HEK293 (cell line): ENCODE measurements at regions not wholly inside any gene's neighbourhood (a gene's known extent, or its start where the extent isn't known, plus 50 kb on each side); places are given as distances from the start of the nearest gene placed in this dataset.
"Not testable (repeated sequence)": the region's sequence is repeated elsewhere in the genome, so short reads cannot be mapped to it uniquely, and the experiment has no call there.

Experiments used
- CTCF ChIA-PET: fragments of 350-600 bp; formaldehyde crosslinking; extraction: SDS; loops from one replicate; lab custom pipeline; 2021; ENCODE audit warnings: antibody characterized with exemption; lab: Yijun Ruan, JAX
- POLR2A ChIA-PET: fragments of 300-600 bp; formaldehyde crosslinking; extraction: SDS; loops from one replicate; lab custom pipeline; 2020; ENCODE audit warnings: antibody characterized with exemption, inconsistent platforms; lab: Yijun Ruan, JAX
- H3K27ac ChIP-seq: fragments of 200-500 bp; sonication (Bioruptor generic); 2 replicates; pipeline ENCODE4 v1.5.1; 2014; ENCODE audit warnings: low read depth, low read length, control low read depth, inconsistent platforms; ENCODE audit errors: extremely low read depth
- H3K36me3 ChIP-seq, 2 experiments: fragments of 200-500 bp in 1 of 2; sonication (Bioruptor generic) in 1 of 2; 1 replicate in 1 of 2; 2 replicates in 1 of 2; pipeline ENCODE4 v1.5.1; 2014 to 2017; ENCODE audit warnings: inconsistent platforms in 2 of 2, low read length in 2 of 2; ENCODE audit not compliant: control insufficient read depth in 2 of 2, insufficient read depth in 1 of 2
- H3K4me1 ChIP-seq: fragments of 200-500 bp; sonication (Bioruptor generic); 2 replicates; pipeline ENCODE4 v1.5.1; 2014; ENCODE audit warnings: mild to moderate bottlenecking, low read length, inconsistent platforms; ENCODE audit not compliant: control insufficient read depth, insufficient read depth
- H3K4me3 ChIP-seq: 2 replicates; pipeline ENCODE4 v1.5.1; 2011; ENCODE audit warnings: low read depth, mild to moderate bottlenecking, control low read depth, low read length, moderate library complexity
- H3K9me3 ChIP-seq: fragments of 200-500 bp; sonication (Bioruptor generic); 2 replicates; pipeline ENCODE4 v1.5.1; 2014; ENCODE audit warnings: low read depth, low read length, inconsistent platforms; ENCODE audit not compliant: control insufficient read depth, insufficient read depth
- GFI1B ChIP-seq: fragments of 450-650 bp; formaldehyde crosslinking; IDR thresholded peaks from 2 replicates; pipeline ENCODE4 v1.5.1; 2016; ENCODE audit warnings: missing biosample characterization, missing genetic modification characterization
- SCRT2 ChIP-seq: fragments of 450-650 bp; formaldehyde crosslinking; IDR thresholded peaks from 2 replicates; pipeline ENCODE4 v1.5.1; 2016; ENCODE audit warnings: missing biosample characterization, missing genetic modification characterization
- YY1 ChIP-seq: fragments of 450-650 bp; formaldehyde crosslinking; IDR thresholded peaks from 2 replicates; pipeline ENCODE4 v1.5.1; 2018; ENCODE audit warnings: missing biosample characterization, missing genetic modification characterization
- ZBTB7A ChIP-seq: fragments of 450-650 bp; formaldehyde crosslinking; IDR thresholded peaks from 2 replicates; pipeline ENCODE4 v1.5.1; 2016; ENCODE audit warnings: low read depth, missing biosample characterization, missing genetic modification characterization
- ZNF114 ChIP-seq: fragments of 450-650 bp; formaldehyde crosslinking; IDR thresholded peaks from 2 replicates; pipeline ENCODE4 v1.5.0; 2017; ENCODE audit warnings: missing biosample characterization, missing genetic modification characterization
- ZNF132 ChIP-seq: fragments of 450-650 bp; formaldehyde crosslinking; IDR thresholded peaks from 2 replicates; pipeline ENCODE4 v1.5.1; 2017; ENCODE audit warnings: missing biosample characterization, missing genetic modification characterization, borderline replicate concordance
- ZNF157 ChIP-seq: fragments of 450-650 bp; formaldehyde crosslinking; IDR thresholded peaks from 2 replicates; pipeline ENCODE4 v1.5.1; 2016; ENCODE audit warnings: missing biosample characterization, missing genetic modification characterization
- ZNF223 ChIP-seq: fragments of 450-650 bp; formaldehyde crosslinking; IDR thresholded peaks from 2 replicates; pipeline ENCODE4 v1.5.1; 2016; ENCODE audit warnings: missing biosample characterization, missing genetic modification characterization
- ZNF239 ChIP-seq: fragments of 450-650 bp; formaldehyde crosslinking; IDR thresholded peaks from 2 replicates; pipeline ENCODE4 v1.5.1; 2016; ENCODE audit warnings: missing biosample characterization, missing genetic modification characterization
- ZNF302 ChIP-seq: fragments of 450-650 bp; formaldehyde crosslinking; IDR thresholded peaks from 2 replicates; pipeline ENCODE4 v1.5.1; 2016; ENCODE audit warnings: missing biosample characterization, missing genetic modification characterization, low read depth
- ZNF37A ChIP-seq: fragments of 450-650 bp; IDR thresholded peaks from 2 replicates; pipeline ENCODE4 v1.5.1; 2018; ENCODE audit warnings: missing biosample characterization, missing genetic modification characterization
- ZNF394 ChIP-seq: fragments of 450-650 bp; formaldehyde crosslinking; IDR thresholded peaks from 2 replicates; pipeline ENCODE4 v1.5.1; 2016; ENCODE audit warnings: missing biosample characterization, missing genetic modification characterization, mild to moderate bottlenecking, moderate library complexity, borderline replicate concordance
- ZNF596 ChIP-seq: fragments of 450-650 bp; IDR thresholded peaks from 2 replicates; pipeline ENCODE4 v1.5.0; 2018; ENCODE audit warnings: missing biosample characterization, mild to moderate bottlenecking, missing genetic modification characterization, moderate library complexity
- ZNF600 ChIP-seq: fragments of 450-650 bp; formaldehyde crosslinking; IDR thresholded peaks from 2 replicates; pipeline ENCODE4 v1.5.1; 2016; ENCODE audit warnings: missing biosample characterization, missing genetic modification characterization
- ZNF621 ChIP-seq: fragments of 450-650 bp; formaldehyde crosslinking; IDR thresholded peaks from 2 replicates; pipeline ENCODE4 v1.5.1; 2017; ENCODE audit warnings: missing biosample characterization, missing genetic modification characterization
- ZNF624 ChIP-seq: fragments of 450-650 bp; formaldehyde crosslinking; IDR thresholded peaks from 2 replicates; pipeline ENCODE4 v1.5.1; 2017; ENCODE audit warnings: missing biosample characterization, missing genetic modification characterization
- ZNF670 ChIP-seq: fragments of 450-650 bp; formaldehyde crosslinking; IDR thresholded peaks from 2 replicates; pipeline ENCODE4 v1.5.1; 2016; ENCODE audit warnings: missing biosample characterization, missing genetic modification characterization, low read depth
- ZNF677 ChIP-seq: fragments of 450-650 bp; IDR thresholded peaks from 2 replicates; pipeline ENCODE4 v1.5.0; 2018; ENCODE audit warnings: missing biosample characterization, mild to moderate bottlenecking, missing genetic modification characterization, moderate library complexity
- ZNF830 ChIP-seq: fragments of 450-650 bp; IDR thresholded peaks from 2 replicates; pipeline ENCODE4 v1.5.0; 2018; ENCODE audit warnings: missing biosample characterization, missing genetic modification characterization, low read depth, mild to moderate bottlenecking, moderate library complexity
- TF ChIP-seq, protein P1 (sequence below): fragments of 450-650 bp; formaldehyde crosslinking; IDR thresholded peaks from 2 replicates; pipeline ENCODE4 v1.5.1; 2016; ENCODE audit warnings: missing biosample characterization, missing genetic modification characterization

GRCh38 chr5:17103461-17103860 is 114.0 kb upstream of the BASP1 start:
- H3K4me1 ChIP-seq: no peaks in the 10 kb centered on the region
- H3K4me3 ChIP-seq: no peak overlapping the region
- CTCF ChIA-PET: no interaction called here
- no peaks in the 10 kb centered on the region for H3K9me3 ChIP-seq
- H3K27ac ChIP-seq: no peak overlapping the region
- H3K36me3 ChIP-seq: no peaks in the 10 kb centered on the region
- POLR2A ChIA-PET: no interaction called here
- TF ChIP-seq ZNF223 (tag by site-specific recombination) (no peak), ZNF677 (tag by site-specific recombination) (no peak), GFI1B (tag by site-specific recombination) (no peak), ZNF600 (no peak), ZNF37A (tag by site-specific recombination) (no peak)

- CTCF ChIA-PET: interaction anchor here (0.6 to 1.2 kb wide), 3 partner anchors 27 to 1562 kb away, joined by 3 to 5 read pairs (median 4); no protein-coding TSS in a partner anchor
- H3K27ac ChIP-seq: no peak overlapping the region
- POLR2A ChIA-PET: no interaction called here
- TF ChIP-seq ZNF132 (no peak), SCRT2 (tag by site-specific recombination) (no peak), ZNF394 (no peak), ZNF302 (tag by site-specific recombination) (no peak), ZNF830 (tag by site-specific recombination) (no peak), ZNF670 (tag by site-specific recombination) (no peak), ZNF596 (tag by site-specific recombination) (no peak), ZBTB7A (tag by site-specific recombination) (no peak), ZNF624 (tag by site-specific recombination) (no peak), ZNF157 (tag by site-specific recombination) (no peak)
- H3K4me3 ChIP-seq: no peak overlapping the region
- H3K9me3 ChIP-seq: no peaks in the 10 kb centered on the region
- H3K4me1 ChIP-seq: no peaks in the 10 kb centered on the region
- no peaks in the 10 kb centered on the region for H3K36me3 ChIP-seq
Measured at GRCh38 chr5:17105744-17106418, 111.5 kb upstream of the BASP1 start.

GRCh38 chr5:17106521-17106920 is 110.9 kb upstream of the BASP1 start:
- H3K4me1 ChIP-seq: no peaks in the 10 kb centered on the region
- no peak overlapping the region for H3K27ac ChIP-seq
- ChIA-PET CTCF (interaction anchor here (1.0 to 1.2 kb wide), 2 partner anchors 26 to 83 kb away, joined by 4 to 5 read pairs; no protein-coding TSS in a partner anchor), POLR2A (no interaction called here)
- no peak for TF ChIP-seq ZNF621
- no peak for TF ChIP-seq ZNF114
- TF ChIP-seq ZNF239 (tag by site-specific recombination): no peak
- TF ChIP-seq, protein P1, sequence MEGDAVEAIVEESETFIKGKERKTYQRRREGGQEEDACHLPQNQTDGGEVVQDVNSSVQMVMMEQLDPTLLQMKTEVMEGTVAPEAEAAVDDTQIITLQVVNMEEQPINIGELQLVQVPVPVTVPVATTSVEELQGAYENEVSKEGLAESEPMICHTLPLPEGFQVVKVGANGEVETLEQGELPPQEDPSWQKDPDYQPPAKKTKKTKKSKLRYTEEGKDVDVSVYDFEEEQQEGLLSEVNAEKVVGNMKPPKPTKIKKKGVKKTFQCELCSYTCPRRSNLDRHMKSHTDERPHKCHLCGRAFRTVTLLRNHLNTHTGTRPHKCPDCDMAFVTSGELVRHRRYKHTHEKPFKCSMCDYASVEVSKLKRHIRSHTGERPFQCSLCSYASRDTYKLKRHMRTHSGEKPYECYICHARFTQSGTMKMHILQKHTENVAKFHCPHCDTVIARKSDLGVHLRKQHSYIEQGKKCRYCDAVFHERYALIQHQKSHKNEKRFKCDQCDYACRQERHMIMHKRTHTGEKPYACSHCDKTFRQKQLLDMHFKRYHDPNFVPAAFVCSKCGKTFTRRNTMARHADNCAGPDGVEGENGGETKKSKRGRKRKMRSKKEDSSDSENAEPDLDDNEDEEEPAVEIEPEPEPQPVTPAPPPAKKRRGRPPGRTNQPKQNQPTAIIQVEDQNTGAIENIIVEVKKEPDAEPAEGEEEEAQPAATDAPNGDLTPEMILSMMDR (tag by site-specific recombination): no peak
- TF ChIP-seq ZNF157 (tag by site-specific recombination): no peak
- no peak for TF ChIP-seq YY1
- H3K36me3 ChIP-seq: no peaks in the 10 kb centered on the region
- H3K4me3 ChIP-seq: no peak overlapping the region
- H3K9me3 ChIP-seq: no peaks in the 10 kb centered on the region

GRCh38 chr5:17112091-17112716 is 105.2 kb upstream of the BASP1 start:
- CTCF ChIA-PET: interaction anchor here (0.6 to 2.3 kb wide), 4 partner anchors 20 to 179 kb away, joined by 4 to 11 read pairs (median 6); no protein-coding TSS in a partner anchor
- not testable (repeated sequence) for H3K4me3 ChIP-seq, H3K9me3 ChIP-seq, H3K36me3 ChIP-seq, H3K27ac ChIP-seq
- peaks cover 16% of the 10 kb centered on the region for H3K4me1 ChIP-seq
- POLR2A ChIA-PET: interaction anchor here (0.6 to 1.2 kb wide), 2 partner anchors 16 to 176 kb away, joined by 3 read pairs; partner anchors contain the start of gene MYO10
